Skeletal muscle tissue (tissue), 3 donors: ENCODE measurements at regions not wholly inside any gene's neighbourhood (a gene's known extent, or its start where the extent isn't known, plus 50 kb on each side); places are given as distances from the start of the nearest gene placed in this dataset.

ENCODE experiments used
- H3K27ac ChIP-seq: one replicate; pipeline ENCODE4 v1.7.0; 2013; ENCODE audit warnings: mild to moderate bottlenecking, low read depth, low read length, inconsistent platforms
- H3K27me3 ChIP-seq, 3 donors: one replicate each; pipeline ENCODE4 v1.7.0; 2013; ENCODE audit warnings: low read length in 3 of 3; ENCODE audit not compliant: control insufficient read depth in 3 of 3, insufficient read depth in 3 of 3
- H3K36me3 ChIP-seq, 3 donors: one replicate each; pipeline ENCODE4 v1.7.0; 2013; ENCODE audit warnings: low read length in 3 of 3; ENCODE audit not compliant: control insufficient read depth in 3 of 3, insufficient read depth in 3 of 3
- H3K4me1 ChIP-seq, 3 donors: one replicate each; pipeline ENCODE4 v1.7.0; 2013; ENCODE audit warnings: low read length in 3 of 3, mild to moderate bottlenecking in 3 of 3; ENCODE audit not compliant: control insufficient read depth in 3 of 3, insufficient read depth in 3 of 3
- H3K4me3 ChIP-seq, 3 donors: one replicate each; pipeline ENCODE4 v1.7.0; 2013; ENCODE audit warnings: low read length in 3 of 3
- H3K9ac ChIP-seq, 3 donors: one replicate each; pipeline ENCODE4 v1.7.0; 2013; ENCODE audit warnings: low read length in 3 of 3, mild to moderate bottlenecking in 3 of 3, moderate library complexity in 2 of 3, low read depth in 1 of 3
- H3K9me3 ChIP-seq, 3 donors: one replicate each; pipeline ENCODE4 v1.7.0; 2013; ENCODE audit warnings: low read length in 3 of 3; ENCODE audit not compliant: control insufficient read depth in 3 of 3
- donor health status: Osteomylitis.

DNA sequence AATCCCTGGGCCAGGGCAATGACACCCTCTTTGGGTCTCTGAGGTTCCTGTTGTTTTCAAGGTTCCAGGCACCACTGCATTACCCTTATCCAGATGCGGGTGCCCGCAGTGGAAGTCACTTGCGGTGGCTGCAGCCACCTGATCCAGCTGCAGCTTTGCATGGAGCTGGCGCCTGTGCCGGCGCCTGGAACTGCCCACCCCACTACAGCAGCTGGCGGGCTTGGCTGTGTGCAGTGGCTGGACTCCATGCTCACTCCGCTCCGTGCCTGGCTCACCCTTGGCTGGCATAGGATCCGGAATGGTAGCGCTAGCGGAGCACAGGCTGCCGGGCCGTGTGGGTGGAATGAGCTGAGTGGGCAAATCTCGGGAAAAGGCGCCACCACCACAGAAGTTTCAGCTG, 832.6 kb upstream of the CADM2 start:
- no peak overlapping the region for H3K4me3 ChIP-seq
- H3K9me3 ChIP-seq = peaks cover 0 to 3% (median 0%) of the 10 kb centered on the region in 3 donors
- H3K4me1 ChIP-seq = no peaks in the 10 kb centered on the region
- no peaks in the 10 kb centered on the region for H3K27me3 ChIP-seq
- H3K36me3 ChIP-seq = no peaks in the 10 kb centered on the region
- no peak overlapping the region for H3K27ac ChIP-seq
- no peak overlapping the region for H3K9ac ChIP-seq

DNA sequence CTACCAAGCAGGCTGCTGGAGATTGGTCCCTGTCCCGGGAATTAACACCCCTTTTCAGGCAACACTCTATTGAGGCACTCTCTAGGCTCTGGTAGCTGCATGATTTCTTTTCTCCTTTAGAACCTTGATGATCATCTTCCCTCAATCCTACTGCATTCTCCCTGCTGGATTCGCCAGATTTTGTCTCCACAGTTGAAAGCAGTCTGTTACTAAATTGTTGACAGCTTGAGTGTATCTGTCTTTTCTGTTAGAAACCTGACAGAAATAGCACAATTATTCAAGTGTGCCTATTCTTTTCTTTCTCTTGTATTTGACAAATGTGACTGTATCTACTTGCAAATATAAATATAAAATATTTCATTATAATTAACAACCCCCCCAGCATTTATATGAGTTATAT, 830.8 kb upstream of the CADM2 start:
- H3K36me3 ChIP-seq = no peaks in the 10 kb centered on the region
- H3K9ac ChIP-seq = no peak overlapping the region
- no peaks in the 10 kb centered on the region for H3K4me1 ChIP-seq
- no peaks in the 10 kb centered on the region for H3K27me3 ChIP-seq
- no peak overlapping the region for H3K4me3 ChIP-seq
- H3K9me3 ChIP-seq = no peaks in the 10 kb centered on the region
- no peak overlapping the region for H3K27ac ChIP-seq

DNA sequence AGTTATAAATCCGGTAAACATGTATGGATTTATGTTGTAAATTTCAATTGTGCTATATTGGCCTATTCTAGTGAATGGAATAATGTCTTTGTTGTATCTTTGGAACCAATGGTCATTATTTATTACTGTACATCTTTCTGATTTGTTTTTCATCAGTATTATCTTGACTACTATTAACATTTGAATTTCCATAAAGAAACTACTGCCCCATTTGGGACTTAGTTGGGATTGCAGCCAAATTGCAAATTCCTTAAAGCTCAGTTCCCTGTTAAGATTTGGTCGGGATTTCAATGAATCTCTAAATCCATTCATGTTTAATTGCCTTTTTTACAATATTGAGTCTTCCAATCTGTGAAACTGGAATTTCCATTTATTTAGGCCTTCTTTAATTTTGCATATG, 822.4 kb upstream of the CADM2 start:
- Histone ChIP-seq H3K36me3 (no peaks in the 10 kb centered on the region), H3K9me3 (no peaks in the 10 kb centered on the region), H3K27ac (no peak overlapping the region), H3K4me3 (no peak overlapping the region), H3K27me3 (no peaks in the 10 kb centered on the region), H3K4me1 (no peaks in the 10 kb centered on the region), H3K9ac (no peak overlapping the region)

GRCh38 chr3:84140631-84141030, 818.2 kb upstream of the CADM2 start:
- H3K9me3 ChIP-seq = no peaks in the 10 kb centered on the region
- H3K27me3 ChIP-seq = no peaks in the 10 kb centered on the region
- H3K9ac ChIP-seq = no peak overlapping the region
- no peak overlapping the region for H3K27ac ChIP-seq
- H3K36me3 ChIP-seq = no peaks in the 10 kb centered on the region
- H3K4me3 ChIP-seq = no peak overlapping the region
- no peaks in the 10 kb centered on the region for H3K4me1 ChIP-seq

DNA sequence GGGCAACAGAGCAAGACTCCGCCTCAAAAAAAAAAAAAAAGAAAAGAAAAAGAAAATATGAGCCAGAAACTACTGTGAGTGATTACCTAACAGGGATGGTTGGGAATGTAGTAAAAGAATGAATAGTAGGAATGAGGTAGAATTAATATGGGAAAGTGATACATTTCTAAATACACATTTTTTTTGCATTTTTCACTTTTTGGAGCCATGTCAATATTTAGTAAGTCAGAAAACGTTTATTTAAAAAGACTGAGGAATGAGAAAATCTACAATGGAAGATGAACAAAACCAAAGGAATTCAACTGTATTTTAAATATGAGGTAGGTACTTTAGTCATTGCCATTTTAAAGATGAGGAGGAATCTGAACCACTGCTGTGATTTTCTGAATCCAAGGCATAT, 817.2 kb upstream of the CADM2 start:
- no peak overlapping the region for H3K4me3 ChIP-seq
- H3K4me1 ChIP-seq = no peaks in the 10 kb centered on the region
- H3K36me3 ChIP-seq = no peaks in the 10 kb centered on the region
- H3K9ac ChIP-seq = no peak overlapping the region
- H3K27ac ChIP-seq = no peak overlapping the region
- H3K27me3 ChIP-seq = no peaks in the 10 kb centered on the region
- H3K9me3 ChIP-seq = no peaks in the 10 kb centered on the region

- H3K36me3 ChIP-seq = no peaks in the 10 kb centered on the region
- no peak overlapping the region for H3K9ac ChIP-seq
- H3K27ac ChIP-seq = no peak overlapping the region
- H3K9me3 ChIP-seq = no peaks in the 10 kb centered on the region
- no peaks in the 10 kb centered on the region for H3K27me3 ChIP-seq
- H3K4me3 ChIP-seq = no peak overlapping the region
- H3K4me1 ChIP-seq = no peaks in the 10 kb centered on the region
Measured at GRCh38 chr3:84165328-84165727, 793.5 kb upstream of the CADM2 start.

GRCh38 chr3:84175449-84175848, 783.3 kb upstream of the CADM2 start:
- H3K27ac ChIP-seq = no peak overlapping the region
- H3K36me3 ChIP-seq = no peaks in the 10 kb centered on the region
- H3K9ac ChIP-seq = no peak overlapping the region
- H3K4me1 ChIP-seq = no peaks in the 10 kb centered on the region
- H3K9me3 ChIP-seq = no peaks in the 10 kb centered on the region
- H3K4me3 ChIP-seq = no peak overlapping the region
- no peaks in the 10 kb centered on the region for H3K27me3 ChIP-seq

- no peaks in the 10 kb centered on the region for H3K36me3 ChIP-seq
- H3K9ac ChIP-seq = no peak overlapping the region
- H3K9me3 ChIP-seq = no peaks in the 10 kb centered on the region
- H3K27ac ChIP-seq = no peak overlapping the region
- no peaks in the 10 kb centered on the region for H3K4me1 ChIP-seq
- no peaks in the 10 kb centered on the region for H3K27me3 ChIP-seq
- no peak overlapping the region for H3K4me3 ChIP-seq
Measured at GRCh38 chr3:84184937-84185336, 773.9 kb upstream of the CADM2 start.

GRCh38 chr3:84194029-84194428, 764.8 kb upstream of the CADM2 start:
- no peak overlapping the region for H3K4me3 ChIP-seq
- H3K4me1 ChIP-seq = no peaks in the 10 kb centered on the region
- peaks cover 0 to 7% (median 4%) of the 10 kb centered on the region in 3 donors for H3K9me3 ChIP-seq
- no peak overlapping the region for H3K9ac ChIP-seq
- no peaks in the 10 kb centered on the region for H3K27me3 ChIP-seq
- no peaks in the 10 kb centered on the region for H3K36me3 ChIP-seq
- H3K27ac ChIP-seq = no peak overlapping the region

DNA sequence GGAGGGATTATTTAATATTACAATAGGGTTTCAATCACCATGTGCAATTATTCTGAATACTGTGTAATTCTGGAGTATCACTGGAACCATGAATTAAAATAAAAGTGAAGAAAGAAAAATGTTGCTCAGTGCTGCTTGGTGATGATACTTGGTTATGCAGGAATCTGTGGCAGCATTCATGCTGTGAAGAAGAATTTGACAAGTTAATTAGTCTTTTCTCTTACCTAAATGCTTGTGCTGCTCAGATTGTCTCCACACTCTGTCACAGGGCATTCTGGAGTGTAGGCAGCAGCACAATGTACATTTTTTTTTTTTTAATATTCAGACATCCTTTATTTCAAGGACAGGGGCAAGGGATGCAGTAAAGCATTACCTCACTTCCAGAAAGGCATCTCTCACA, 749.3 kb upstream of the CADM2 start:
- H3K4me1 ChIP-seq = no peaks in the 10 kb centered on the region
- no peak overlapping the region for H3K27ac ChIP-seq
- H3K4me3 ChIP-seq = no peak overlapping the region
- H3K9ac ChIP-seq = no peak overlapping the region
- peaks cover 0 to 5% (median 0%) of the 10 kb centered on the region in 3 donors for H3K9me3 ChIP-seq
- no peaks in the 10 kb centered on the region for H3K36me3 ChIP-seq
- no peaks in the 10 kb centered on the region for H3K27me3 ChIP-seq

- no peak overlapping the region for H3K9ac ChIP-seq
- H3K27me3 ChIP-seq = no peaks in the 10 kb centered on the region
- H3K9me3 ChIP-seq = no peaks in the 10 kb centered on the region
Measured at GRCh38 chr3:84223512-84223911, 735.3 kb upstream of the CADM2 start.

More at GRCh38 chr3:84223512-84223911, 735.3 kb upstream of the CADM2 start:
- Histone ChIP-seq H3K27ac (no peak overlapping the region), H3K36me3 (no peaks in the 10 kb centered on the region), H3K4me1 (no peaks in the 10 kb centered on the region), H3K4me3 (no peak overlapping the region)
